Calu3 (cell line): ENCODE measurements at regions not wholly inside any gene's neighbourhood (a gene's known extent, or its start where the extent isn't known, plus 50 kb on each side); places are given as distances from the start of the nearest gene placed in this dataset.

Experiments
- BruUV-seq: library from RNA; stranded (reverse); fragments of 400-500 nt; replicated peaks from 2 replicates; lab custom pipeline; 2021; lab: Mats Ljungman, UMichigan
- CTCF ChIA-PET: fragments of 300-600 bp; sonication (Branson Sonifier 250); formaldehyde crosslinking; loops from one replicate; lab custom pipeline; 2022; ENCODE audit warnings: antibody characterized with exemption; lab: Charles Lee
- DNase-seq: peaks from one replicate; pipeline ENCODE4 v3.0.0; 2022
- H3K27ac Mint-ChIP-seq: one replicate; pipeline ENCODE4 v1.8.0; 2022; ENCODE audit warnings: mixed read lengths; ENCODE audit not compliant: unreplicated experiment
- H3K27me3 Mint-ChIP-seq: one replicate; pipeline ENCODE4 v1.8.0; 2022; ENCODE audit warnings: mixed read lengths; ENCODE audit not compliant: unreplicated experiment
- H3K36me3 Mint-ChIP-seq: one replicate; pipeline ENCODE4 v1.8.0; 2022; ENCODE audit warnings: mild to moderate bottlenecking, moderate library complexity, mixed read lengths; ENCODE audit not compliant: insufficient read depth, unreplicated experiment
- H3K4me1 Mint-ChIP-seq: one replicate; pipeline ENCODE4 v1.8.0; 2022; ENCODE audit warnings: mild to moderate bottlenecking, low read depth, mixed read lengths; ENCODE audit not compliant: unreplicated experiment
- H3K4me3 Mint-ChIP-seq: one replicate; pipeline ENCODE4 v1.8.0; 2022; ENCODE audit warnings: mild to moderate bottlenecking, low read depth, moderate library complexity, mixed read lengths; ENCODE audit not compliant: unreplicated experiment
- H3K9me3 Mint-ChIP-seq: one replicate; pipeline ENCODE4 v1.8.0; 2022; ENCODE audit warnings: low read depth, mixed read lengths; ENCODE audit not compliant: unreplicated experiment
- intact Hi-C: fragments of 100-400 bp; cut with micrococcal nuclease; formaldehyde crosslinking; loops from one replicate; pipeline ENCODE4 v1.10.0; 2022; ENCODE audit not compliant: unreplicated experiment
- TF ChIP-seq, protein P1 (sequence below): fragments of 200-600 bp; IDR thresholded peaks from one replicate; pipeline ENCODE4 v1.8.0; 2022; ENCODE audit warnings: antibody characterized with exemption; ENCODE audit not compliant: unreplicated experiment

- BruUV-seq, result no TSS peak
- H3K9me3 Mint-ChIP-seq, result no peaks in the 10 kb centered on the region
- H3K27ac Mint-ChIP-seq, result no peak overlapping the region
- intact Hi-C loops, result no loop called here
- TF ChIP-seq, protein P1, sequence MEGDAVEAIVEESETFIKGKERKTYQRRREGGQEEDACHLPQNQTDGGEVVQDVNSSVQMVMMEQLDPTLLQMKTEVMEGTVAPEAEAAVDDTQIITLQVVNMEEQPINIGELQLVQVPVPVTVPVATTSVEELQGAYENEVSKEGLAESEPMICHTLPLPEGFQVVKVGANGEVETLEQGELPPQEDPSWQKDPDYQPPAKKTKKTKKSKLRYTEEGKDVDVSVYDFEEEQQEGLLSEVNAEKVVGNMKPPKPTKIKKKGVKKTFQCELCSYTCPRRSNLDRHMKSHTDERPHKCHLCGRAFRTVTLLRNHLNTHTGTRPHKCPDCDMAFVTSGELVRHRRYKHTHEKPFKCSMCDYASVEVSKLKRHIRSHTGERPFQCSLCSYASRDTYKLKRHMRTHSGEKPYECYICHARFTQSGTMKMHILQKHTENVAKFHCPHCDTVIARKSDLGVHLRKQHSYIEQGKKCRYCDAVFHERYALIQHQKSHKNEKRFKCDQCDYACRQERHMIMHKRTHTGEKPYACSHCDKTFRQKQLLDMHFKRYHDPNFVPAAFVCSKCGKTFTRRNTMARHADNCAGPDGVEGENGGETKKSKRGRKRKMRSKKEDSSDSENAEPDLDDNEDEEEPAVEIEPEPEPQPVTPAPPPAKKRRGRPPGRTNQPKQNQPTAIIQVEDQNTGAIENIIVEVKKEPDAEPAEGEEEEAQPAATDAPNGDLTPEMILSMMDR, result no peak
- no peak for DNase-seq
- no peak overlapping the region for H3K4me3 Mint-ChIP-seq
- no peaks in the 10 kb centered on the region for H3K4me1 Mint-ChIP-seq
- H3K27me3 Mint-ChIP-seq, result no peaks in the 10 kb centered on the region
- CTCF ChIA-PET, result no interaction called here
- no peaks in the 10 kb centered on the region for H3K36me3 Mint-ChIP-seq
These were observed 425.0 kb upstream of the ADAMTS9 start for GRCh38 chr3:65112751-65113300.

GRCh38 chr3:65110661-65111060, 422.9 kb upstream of the ADAMTS9 start:
- H3K4me3 Mint-ChIP-seq, result no peak overlapping the region

DNA sequence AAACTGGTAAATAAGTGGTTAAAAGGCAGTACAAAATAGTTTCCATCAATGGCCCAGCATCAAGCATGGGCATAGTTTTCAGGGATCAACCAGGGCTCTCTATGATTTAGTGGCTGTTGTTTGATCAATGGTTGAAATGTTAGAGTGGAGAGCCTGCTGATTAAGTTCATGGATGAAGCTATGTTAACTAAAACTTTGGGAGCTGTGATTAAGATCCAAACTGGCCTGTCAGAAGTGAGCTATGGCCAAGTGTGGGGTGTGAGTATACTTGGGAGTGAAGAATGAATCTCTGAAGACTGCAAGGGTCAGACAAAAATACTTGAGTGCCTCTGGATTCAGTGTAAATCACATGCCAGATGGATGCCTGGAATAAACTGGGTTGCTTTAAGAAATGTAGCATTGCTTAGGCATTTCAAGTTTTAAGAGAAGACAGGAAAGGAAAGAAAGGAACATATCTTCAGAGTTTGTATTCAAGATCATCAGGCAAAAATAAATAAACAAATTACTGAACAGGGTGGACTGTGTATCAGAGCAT, 422.2 kb upstream of the ADAMTS9 start:
- no peaks in the 10 kb centered on the region for H3K36me3 Mint-ChIP-seq
- TF ChIP-seq, protein P1, result no peak
- no peaks in the 10 kb centered on the region for H3K9me3 Mint-ChIP-seq
- intact Hi-C loops, result no loop called here
- no TSS peak for BruUV-seq
- DNase-seq, result no peak
- CTCF ChIA-PET, result interaction anchor here (0.6 kb wide), 1 partner anchor 440 kb away, joined by 3 read pairs; no protein-coding TSS in a partner anchor
- no peak overlapping the region for H3K27ac Mint-ChIP-seq
- peaks cover 9% of the 10 kb centered on the region for H3K27me3 Mint-ChIP-seq
- peaks cover 9% of the 10 kb centered on the region for H3K4me1 Mint-ChIP-seq
- no peak overlapping the region for H3K4me3 Mint-ChIP-seq

More at GRCh38 chr3:65110661-65111060, 422.9 kb upstream of the ADAMTS9 start:
- intact Hi-C loops, result no loop called here
- no TSS peak for BruUV-seq
- TF ChIP-seq, protein P1, result no peak
- Mint-ChIP-seq H3K27ac (no peak overlapping the region), H3K9me3 (no peaks in the 10 kb centered on the region), H3K27me3 (peaks cover 9% of the 10 kb centered on the region), H3K36me3 (no peaks in the 10 kb centered on the region), H3K4me1 (peaks cover 9% of the 10 kb centered on the region)
- DNase-seq, result no peak
- CTCF ChIA-PET, result no interaction called here

GRCh38 chr3:65107174-65107573, 419.4 kb upstream of the ADAMTS9 start:
- no peak overlapping the region for H3K27ac Mint-ChIP-seq
- H3K9me3 Mint-ChIP-seq, result no peaks in the 10 kb centered on the region
- BruUV-seq, result no TSS peak
- H3K36me3 Mint-ChIP-seq, result no peaks in the 10 kb centered on the region
- H3K27me3 Mint-ChIP-seq, result peaks cover 9% of the 10 kb centered on the region
- intact Hi-C loops, result no loop called here
- no peak for DNase-seq
- CTCF ChIA-PET, result no interaction called here
- H3K4me3 Mint-ChIP-seq, result no peak overlapping the region
- H3K4me1 Mint-ChIP-seq, result peaks cover 9% of the 10 kb centered on the region
- TF ChIP-seq, protein P1, result no peak
